ENCODE measurements at regions not wholly inside any gene's neighbourhood (a gene's known extent, or its start where the extent isn't known, plus 50 kb on each side); places are given as distances from the start of the nearest gene placed in this dataset.
"Not testable (repeated sequence)": the region's sequence is repeated elsewhere in the genome, so short reads cannot be mapped to it uniquely, and the experiment has no call there.

- H3K4ac ChIP-seq (ENCODE audit: low read length); H3K27me3 ChIP-seq (ENCODE audit: control insufficient read depth in 3 of 3, insufficient read depth in 3 of 3, low read depth in 1 of 3, low read length in 3 of 3); H3K79me1 ChIP-seq (ENCODE audit: low read depth, low read length); H2BK12ac ChIP-seq (ENCODE audit: low read length); H4K91ac ChIP-seq (ENCODE audit: low read depth, low read length, poor library complexity); H2AK5ac ChIP-seq (ENCODE audit: low read depth, low read length); H2AFZ ChIP-seq (ENCODE audit: low read length); H4K8ac ChIP-seq (ENCODE audit: low read depth, low read length); H3K27ac ChIP-seq (replicated peaks; ENCODE audit: low read length); H3K4me1 ChIP-seq (ENCODE audit: control insufficient read depth in 2 of 2, insufficient read depth in 1 of 2, low read depth in 1 of 2, low read length in 2 of 2); H2BK120ac ChIP-seq (ENCODE audit: low read depth, low read length); H3K18ac ChIP-seq (ENCODE audit: low read length); H2BK15ac ChIP-seq (ENCODE audit: low read length); H3K4me2 ChIP-seq (ENCODE audit: insufficient read depth, low read length, poor library complexity, severe bottlenecking); H2BK5ac ChIP-seq (ENCODE audit: low read length); H3K36me3 ChIP-seq (replicated peaks in 1 of 2; ENCODE audit: control insufficient read depth in 2 of 2, insufficient read depth in 2 of 2, low read length in 2 of 2); H3K9ac ChIP-seq (ENCODE audit: low read depth, low read length, poor library complexity); H3K4me3 ChIP-seq (ENCODE audit: low read length in 2 of 2); H3K9me3 ChIP-seq (replicated peaks in 1 of 2; ENCODE audit: control insufficient read depth in 2 of 2, insufficient read depth in 1 of 2, low read depth in 1 of 2, low read length in 2 of 2); DNase-seq (ENCODE audit: low spot score); H3K23ac ChIP-seq (ENCODE audit: low read depth, low read length, poor library complexity): not testable (repeated sequence)
- H3K14ac ChIP-seq (ENCODE audit: low read length): peak overlapping the region; percentile 82
- WGBS, 2 donors (ENCODE audit: extremely low coverage in 2 of 2, insufficient read length in 2 of 2, insufficient replicate concordance in 1 of 2): no CpG with 5 or more reads among the region's 18 CpGs
Measured at GRCh38 chr3:191658781-191659419, 197.9 kb downstream of the PYDC2 start.

- not testable (repeated sequence) for H3K27me3 ChIP-seq (ENCODE audit: control insufficient read depth in 3 of 3, insufficient read depth in 3 of 3, low read depth in 1 of 3, low read length in 3 of 3); H3K4me2 ChIP-seq (ENCODE audit: insufficient read depth, low read length, poor library complexity, severe bottlenecking); H3K79me1 ChIP-seq (ENCODE audit: low read depth, low read length); H2AFZ ChIP-seq (ENCODE audit: low read length); H4K8ac ChIP-seq (ENCODE audit: low read depth, low read length); H2AK5ac ChIP-seq (ENCODE audit: low read depth, low read length); H3K18ac ChIP-seq (ENCODE audit: low read length); H3K4me3 ChIP-seq (ENCODE audit: low read length in 2 of 2); H3K4me1 ChIP-seq (ENCODE audit: control insufficient read depth in 2 of 2, insufficient read depth in 1 of 2, low read depth in 1 of 2, low read length in 2 of 2); H3K27ac ChIP-seq (replicated peaks; ENCODE audit: low read length); H3K9me3 ChIP-seq (replicated peaks in 1 of 2; ENCODE audit: control insufficient read depth in 2 of 2, insufficient read depth in 1 of 2, low read depth in 1 of 2, low read length in 2 of 2); H2BK15ac ChIP-seq (ENCODE audit: low read length); H3K36me3 ChIP-seq (replicated peaks in 1 of 2; ENCODE audit: control insufficient read depth in 2 of 2, insufficient read depth in 2 of 2, low read length in 2 of 2); H4K91ac ChIP-seq (ENCODE audit: low read depth, low read length, poor library complexity); DNase-seq (ENCODE audit: low spot score); H3K4ac ChIP-seq (ENCODE audit: low read length); H3K23ac ChIP-seq (ENCODE audit: low read depth, low read length, poor library complexity); H2BK12ac ChIP-seq (ENCODE audit: low read length); H3K14ac ChIP-seq (ENCODE audit: low read length); H3K9ac ChIP-seq (ENCODE audit: low read depth, low read length, poor library complexity); H2BK5ac ChIP-seq (ENCODE audit: low read length); H2BK120ac ChIP-seq (ENCODE audit: low read depth, low read length)
- WGBS, 2 donors (ENCODE audit: extremely low coverage in 2 of 2, insufficient read length in 2 of 2, insufficient replicate concordance in 1 of 2): no CpG with 5 or more reads among the region's 5 CpGs
Measured at GRCh38 chr3:191662150-191662549, 201.2 kb downstream of the PYDC2 start.

GRCh38 chr3:191680989-191681597, 220.1 kb downstream of the PYDC2 start:
- Histone ChIP-seq H3K18ac (ENCODE audit: low read length) (no peak overlapping the region), H2BK120ac (ENCODE audit: low read depth, low read length) (no peak overlapping the region), H2BK15ac (ENCODE audit: low read length) (no peak overlapping the region), H3K23ac (ENCODE audit: low read depth, low read length, poor library complexity) (no peak overlapping the region), H3K4me3 (ENCODE audit: low read length in 2 of 2) (no peak overlapping the region), H3K4me1 (ENCODE audit: control insufficient read depth in 2 of 2, insufficient read depth in 1 of 2, low read depth in 1 of 2, low read length in 2 of 2) (no peaks in the 10 kb centered on the region), H2AFZ (ENCODE audit: low read length) (no peak overlapping the region), H3K36me3 (replicated peaks in 1 of 2; ENCODE audit: control insufficient read depth in 2 of 2, insufficient read depth in 2 of 2, low read length in 2 of 2) (no peaks in the 10 kb centered on the region), H2AK5ac (ENCODE audit: low read depth, low read length) (no peak overlapping the region), H2BK12ac (ENCODE audit: low read length) (no peak overlapping the region), H3K4me2 (ENCODE audit: insufficient read depth, low read length, poor library complexity, severe bottlenecking) (no peak overlapping the region), H3K27me3 (ENCODE audit: control insufficient read depth in 3 of 3, insufficient read depth in 3 of 3, low read depth in 1 of 3, low read length in 3 of 3) (no peaks in the 10 kb centered on the region), H3K79me1 (ENCODE audit: low read depth, low read length) (no peaks in the 10 kb centered on the region), H2BK5ac (ENCODE audit: low read length) (no peak overlapping the region), H4K91ac (ENCODE audit: low read depth, low read length, poor library complexity) (no peak overlapping the region), H3K4ac (ENCODE audit: low read length) (no peak overlapping the region), H3K27ac (replicated peaks; ENCODE audit: low read length) (no peak overlapping the region), H4K8ac (ENCODE audit: low read depth, low read length) (no peak overlapping the region), H3K9me3 (replicated peaks in 1 of 2; ENCODE audit: control insufficient read depth in 2 of 2, insufficient read depth in 1 of 2, low read depth in 1 of 2, low read length in 2 of 2) (no peaks in the 10 kb centered on the region), H3K14ac (ENCODE audit: low read length) (no peak overlapping the region), H3K9ac (ENCODE audit: low read depth, low read length, poor library complexity) (no peak overlapping the region)
- no peak for DNase-seq (ENCODE audit: low spot score)
- WGBS, 2 donors (ENCODE audit: extremely low coverage in 2 of 2, insufficient read length in 2 of 2, insufficient replicate concordance in 1 of 2): no CpG with 5 or more reads among the region's 3 CpGs

- H4K91ac ChIP-seq (ENCODE audit: low read depth, low read length, poor library complexity): no peak overlapping the region
- H3K4me2 ChIP-seq (ENCODE audit: insufficient read depth, low read length, poor library complexity, severe bottlenecking): no peak overlapping the region
- 100% methylated on average over 1 of the region's 5 CpGs; no CpG with 5 or more reads in 1 of the 2 donors for WGBS, 2 donors (ENCODE audit: extremely low coverage in 2 of 2, insufficient read length in 2 of 2, insufficient replicate concordance in 1 of 2)
Measured at GRCh38 chr3:191682961-191683360, 222.0 kb downstream of the PYDC2 start.

More at GRCh38 chr3:191682961-191683360, 222.0 kb downstream of the PYDC2 start:
- Histone ChIP-seq H3K36me3 (replicated peaks in 1 of 2; ENCODE audit: control insufficient read depth in 2 of 2, insufficient read depth in 2 of 2, low read length in 2 of 2) (no peaks in the 10 kb centered on the region), H4K8ac (ENCODE audit: low read depth, low read length) (no peak overlapping the region), H2BK5ac (ENCODE audit: low read length) (no peak overlapping the region), H3K4ac (ENCODE audit: low read length) (no peak overlapping the region), H3K9ac (ENCODE audit: low read depth, low read length, poor library complexity) (no peak overlapping the region), H3K4me3 (ENCODE audit: low read length in 2 of 2) (no peak overlapping the region), H2AK5ac (ENCODE audit: low read depth, low read length) (no peak overlapping the region), H2BK12ac (ENCODE audit: low read length) (no peak overlapping the region), H3K18ac (ENCODE audit: low read length) (no peak overlapping the region), H3K27ac (replicated peaks; ENCODE audit: low read length) (no peak overlapping the region), H3K14ac (ENCODE audit: low read length) (no peak overlapping the region), H3K27me3 (ENCODE audit: control insufficient read depth in 3 of 3, insufficient read depth in 3 of 3, low read depth in 1 of 3, low read length in 3 of 3) (no peaks in the 10 kb centered on the region), H2BK120ac (ENCODE audit: low read depth, low read length) (no peak overlapping the region), H3K23ac (ENCODE audit: low read depth, low read length, poor library complexity) (no peak overlapping the region), H2AFZ (ENCODE audit: low read length) (no peak overlapping the region), H2BK15ac (ENCODE audit: low read length) (no peak overlapping the region), H3K79me1 (ENCODE audit: low read depth, low read length) (no peaks in the 10 kb centered on the region), H3K9me3 (replicated peaks in 1 of 2; ENCODE audit: control insufficient read depth in 2 of 2, insufficient read depth in 1 of 2, low read depth in 1 of 2, low read length in 2 of 2) (no peaks in the 10 kb centered on the region), H3K4me1 (ENCODE audit: control insufficient read depth in 2 of 2, insufficient read depth in 1 of 2, low read depth in 1 of 2, low read length in 2 of 2) (no peaks in the 10 kb centered on the region)
- no peak for DNase-seq (ENCODE audit: low spot score)

All from neuronal stem cell (in vitro differentiated cells).